Vagina (tissue), 2 donors: ENCODE measurements at regions not wholly inside any gene's neighbourhood (a gene's known extent, or its start where the extent isn't known, plus 50 kb on each side); places are given as distances from the start of the nearest gene placed in this dataset.

Experiments used
- CTCF ChIP-seq, 3 experiments: fragments of 450-650 bp in 2 of 3; fragments of 200-600 bp in 1 of 3; sonication (generic) in 1 of 3; IDR thresholded peaks; one replicate each; pipeline ENCODE4 v1.5.1; 2017 to 2019; ENCODE audit warnings: antibody characterized with exemption in 3 of 3, mild to moderate bottlenecking in 2 of 3, moderate library complexity in 2 of 3
- POLR2A ChIP-seq, 2 donors: fragments of 450-650 bp; IDR thresholded peaks; one replicate each; pipeline ENCODE4 v1.6.1; 2017; ENCODE audit warnings: antibody characterized with exemption in 2 of 2, mild to moderate bottlenecking in 2 of 2, moderate library complexity in 2 of 2

GRCh38 chr7:118054529-118054928, 129.4 kb upstream of the LSM8 start:
- TF ChIP-seq CTCF (IDR thresholded peaks at IDR 0.05) (no peak), POLR2A (IDR thresholded peaks at IDR 0.05) (no peak)
